Vagina (tissue), 2 donors: ENCODE measurements at regions not wholly inside any gene's neighbourhood (a gene's known extent, or its start where the extent isn't known, plus 50 kb on each side); places are given as distances from the start of the nearest gene placed in this dataset.

Source experiments
- CTCF ChIP-seq, 3 experiments: fragments of 450-650 bp in 2 of 3; fragments of 200-600 bp in 1 of 3; sonication (generic) in 1 of 3; IDR thresholded peaks; one replicate each; pipeline ENCODE4 v1.5.1; 2017 to 2019; ENCODE audit warnings: antibody characterized with exemption in 3 of 3, mild to moderate bottlenecking in 2 of 3, moderate library complexity in 2 of 3
- POLR2A ChIP-seq, 2 donors: fragments of 450-650 bp; IDR thresholded peaks; one replicate each; pipeline ENCODE4 v1.6.1; 2017; ENCODE audit warnings: antibody characterized with exemption in 2 of 2, mild to moderate bottlenecking in 2 of 2, moderate library complexity in 2 of 2
- POLR2AphosphoS5 ChIP-seq, 2 donors: sonication (generic); formaldehyde crosslinking; IDR thresholded peaks; one replicate each; pipeline ENCODE4 v1.9.0; 2017; ENCODE audit warnings: antibody characterized with exemption in 2 of 2, mild to moderate bottlenecking in 2 of 2, low read depth in 1 of 2; ENCODE audit not compliant: insufficient read depth in 1 of 2

GRCh38 chr3:4231041-4231440, 72.1 kb upstream of the SETMAR start:
- no peak for TF ChIP-seq CTCF (IDR thresholded peaks at IDR 0.05)
- no peak for TF ChIP-seq POLR2A (IDR thresholded peaks at IDR 0.05)
- no peak for TF ChIP-seq POLR2AphosphoS5 (IDR thresholded peaks at IDR 0.05; ENCODE audit: insufficient read depth in 1 of 2, low read depth in 1 of 2)
